HG03354 (cell line): ENCODE measurements at regions not wholly inside any gene's neighbourhood (a gene's known extent, or its start where the extent isn't known, plus 50 kb on each side); places are given as distances from the start of the nearest gene placed in this dataset.

Experiments used
- ATAC-seq: cut with Tn5 transposase; IDR thresholded peaks from one replicate; pipeline ENCODE4 v1.9.1; 2021; ENCODE audit warnings: mild to moderate bottlenecking; ENCODE audit not compliant: unreplicated experiment, poor library complexity, severe bottlenecking

DNA sequence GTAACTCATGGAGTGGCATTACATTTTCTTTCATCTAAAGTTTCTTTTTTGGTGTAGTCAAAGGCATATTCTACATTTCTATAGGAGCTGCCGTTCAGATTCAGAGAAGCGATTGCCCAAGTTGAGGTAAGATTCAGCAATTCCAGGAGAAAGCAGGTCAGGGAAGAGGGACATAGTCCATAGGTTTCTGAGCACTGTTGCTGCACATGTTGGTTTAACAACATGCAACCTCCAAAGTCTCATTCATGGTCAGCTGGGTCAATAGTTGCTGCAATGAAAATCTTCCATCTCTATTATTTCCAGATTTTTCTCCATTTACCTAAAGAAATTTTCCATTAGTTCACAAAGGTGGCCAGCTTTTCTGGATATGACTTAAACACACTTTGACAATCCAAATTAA is 682.3 kb upstream of the MAN1A1 start:
- ATAC-seq, result no peak

DNA sequence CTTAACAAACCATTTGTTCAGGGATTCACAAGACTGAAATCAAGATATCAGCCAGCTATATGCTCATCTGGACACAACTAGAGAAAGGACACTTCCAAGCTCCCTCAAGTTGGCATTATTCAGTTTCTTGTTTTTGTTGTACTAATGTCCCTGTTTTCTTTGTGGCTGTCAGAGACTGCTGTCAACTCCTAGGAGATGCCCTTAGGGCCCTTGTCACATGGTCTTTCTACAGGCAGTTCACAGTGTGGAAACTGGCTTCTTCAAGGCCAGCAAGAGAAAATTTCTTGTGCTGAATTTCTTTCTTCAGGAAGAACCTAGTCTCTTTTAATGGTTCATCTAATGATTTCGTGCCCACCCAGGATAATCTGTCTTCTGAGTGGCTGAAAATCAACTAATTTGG is 677.2 kb upstream of the MAN1A1 start:
- ATAC-seq, result no peak

- ATAC-seq, result no peak
Observed at GRCh38 chr6:120010075-120010474, 660.5 kb upstream of the MAN1A1 start.

- no peak for ATAC-seq
Observed at GRCh38 chr6:120005292-120005976, 655.9 kb upstream of the MAN1A1 start.

DNA sequence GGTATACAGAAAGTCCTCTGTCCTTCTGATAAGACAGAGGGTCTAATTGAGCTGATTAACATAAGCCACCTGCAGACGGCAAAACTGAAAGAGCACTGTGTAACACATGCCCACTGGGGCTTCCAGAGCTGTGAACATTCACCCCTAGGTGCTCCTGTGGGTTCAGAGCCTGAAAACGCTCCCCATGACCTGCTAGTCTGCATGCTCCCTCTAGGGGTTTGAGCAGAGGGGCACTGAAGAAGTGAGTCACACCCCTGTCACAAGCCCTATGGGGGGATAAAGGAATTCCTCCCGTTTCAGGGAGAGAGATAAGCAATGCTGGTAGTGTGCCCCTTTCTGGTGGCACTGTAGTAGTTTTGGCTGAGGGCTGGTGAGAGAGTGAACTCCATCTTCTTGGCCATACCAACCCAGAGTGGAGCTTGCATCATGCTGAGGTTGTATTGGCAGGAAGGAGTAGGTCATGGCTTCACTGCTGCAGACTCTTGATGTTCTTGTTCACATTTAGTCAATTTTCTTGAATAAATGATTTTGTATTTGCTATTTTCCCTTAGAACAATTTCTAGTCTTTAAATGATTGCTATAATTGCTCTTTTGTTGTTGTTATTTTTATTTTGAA is 637.5 kb upstream of the MAN1A1 start:
- no peak for ATAC-seq

DNA sequence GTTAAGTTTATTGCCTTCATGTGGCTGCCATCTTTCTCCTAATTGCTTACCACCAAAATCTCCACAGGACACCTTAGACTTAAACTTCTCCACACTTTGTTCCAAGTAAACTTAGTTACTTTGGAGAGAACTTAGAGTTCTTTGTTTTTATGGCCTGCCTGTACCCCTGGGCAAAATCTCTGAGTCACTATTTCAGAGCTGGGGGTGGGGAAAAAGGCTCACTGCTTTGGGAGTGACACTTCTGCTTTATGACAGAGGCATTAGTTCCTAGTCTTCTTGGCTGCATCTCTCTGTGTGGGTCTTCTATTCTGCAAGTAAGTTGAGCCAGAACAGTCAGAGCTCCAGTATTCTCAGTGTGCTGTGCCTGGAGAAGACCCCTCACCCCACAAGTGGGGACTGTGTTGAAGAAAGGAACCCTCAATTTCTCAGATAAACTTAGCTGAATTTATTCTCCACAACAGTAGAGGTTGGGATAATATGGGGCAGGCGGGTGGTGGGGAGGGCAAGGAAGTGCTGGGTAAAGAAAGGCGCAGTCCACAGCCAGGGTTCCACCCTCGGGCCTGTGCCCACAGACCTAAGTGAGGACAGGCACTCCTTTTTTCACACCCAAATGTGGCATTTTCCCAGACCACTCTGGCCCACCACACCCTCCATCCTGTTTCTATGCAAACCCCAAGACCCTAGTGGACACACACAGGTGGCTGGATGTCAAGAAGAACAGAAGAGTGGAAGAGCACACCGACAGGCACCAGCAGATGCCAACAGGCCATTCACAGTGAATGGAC is 636.6 kb upstream of the MAN1A1 start:
- ATAC-seq, result no peak

- no peak for ATAC-seq
Observed at GRCh38 chr6:119980802-119981201, 631.2 kb upstream of the MAN1A1 start.

DNA sequence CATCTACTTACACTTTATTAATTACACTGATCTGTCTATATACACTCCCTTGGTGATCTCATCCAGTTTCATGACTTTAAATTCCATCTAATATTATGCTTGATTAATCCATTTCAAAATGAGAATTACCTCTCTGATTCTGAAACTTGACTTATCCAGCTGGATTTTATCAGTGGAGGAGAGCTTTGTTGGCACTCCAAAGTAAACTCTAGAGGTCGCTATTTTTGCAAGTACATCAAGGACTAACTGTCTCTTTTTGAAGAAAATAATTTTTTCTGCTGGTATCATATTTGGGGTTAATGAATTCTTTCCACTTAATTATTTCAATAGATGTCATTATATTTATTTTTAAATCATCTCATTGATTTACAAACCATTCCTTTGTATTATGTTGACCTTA is 630.3 kb upstream of the MAN1A1 start:
- no peak for ATAC-seq

GRCh38 chr6:119978274-119978889 is 628.8 kb upstream of the MAN1A1 start:
- ATAC-seq, result peak; percentile 69

DNA sequence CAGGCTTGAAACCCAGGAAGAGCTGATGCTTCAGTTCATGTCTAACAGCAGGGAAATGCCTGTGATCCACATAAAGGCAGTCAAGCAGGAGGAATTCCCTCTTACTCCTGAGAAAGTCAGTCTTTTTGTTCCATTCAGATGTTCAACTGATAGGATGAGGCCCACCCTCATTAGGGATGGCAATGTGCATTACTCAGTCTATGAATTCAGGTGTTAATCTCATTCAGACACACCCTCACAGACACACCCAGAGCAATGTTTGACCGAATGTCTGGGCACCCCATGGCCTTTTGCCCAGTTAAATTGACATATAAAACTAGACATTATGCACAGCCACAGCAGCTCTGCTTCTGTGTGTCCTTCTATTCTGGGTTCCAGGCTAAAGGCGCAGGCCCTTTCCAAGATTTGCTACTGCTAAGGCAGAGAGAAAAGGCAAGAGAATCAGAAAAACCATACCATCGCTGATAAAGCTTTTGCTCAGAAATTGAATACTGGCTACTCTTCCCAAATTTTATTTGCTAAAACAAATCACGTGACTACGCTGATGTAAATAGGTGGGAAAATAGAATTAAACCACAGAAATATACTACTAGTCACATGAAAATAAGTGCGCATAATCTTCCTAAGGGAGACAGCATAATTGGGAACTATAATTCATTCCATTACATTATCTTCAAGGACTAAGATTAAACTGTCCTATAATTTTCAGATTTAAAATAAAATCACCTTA is 625.0 kb upstream of the MAN1A1 start:
- no peak for ATAC-seq

DNA sequence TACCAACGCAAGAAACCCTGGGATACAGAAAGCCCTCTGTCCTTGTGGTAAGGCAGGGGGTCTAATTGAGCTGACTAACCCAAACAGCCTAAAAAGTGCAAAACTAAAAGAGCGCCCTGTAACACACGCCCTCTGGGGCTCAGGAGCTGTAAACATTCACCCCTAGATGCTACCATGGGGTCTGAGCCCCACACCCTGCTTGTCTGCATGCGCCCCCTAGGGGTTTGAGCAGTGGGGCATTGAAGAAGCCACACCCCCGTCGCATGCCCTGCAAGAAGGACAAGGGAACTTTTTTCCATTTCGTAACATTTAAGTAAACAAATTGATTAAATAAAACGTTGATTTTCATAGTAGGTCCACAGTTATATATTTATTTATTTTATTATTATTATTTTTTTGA is 616.9 kb upstream of the MAN1A1 start:
- ATAC-seq, result peak; percentile 81

GRCh38 chr6:119965900-119966299 is 616.3 kb upstream of the MAN1A1 start:
- no peak for ATAC-seq

- ATAC-seq, result no peak
Observed at GRCh38 chr6:119965008-119965407, 615.4 kb upstream of the MAN1A1 start.

DNA sequence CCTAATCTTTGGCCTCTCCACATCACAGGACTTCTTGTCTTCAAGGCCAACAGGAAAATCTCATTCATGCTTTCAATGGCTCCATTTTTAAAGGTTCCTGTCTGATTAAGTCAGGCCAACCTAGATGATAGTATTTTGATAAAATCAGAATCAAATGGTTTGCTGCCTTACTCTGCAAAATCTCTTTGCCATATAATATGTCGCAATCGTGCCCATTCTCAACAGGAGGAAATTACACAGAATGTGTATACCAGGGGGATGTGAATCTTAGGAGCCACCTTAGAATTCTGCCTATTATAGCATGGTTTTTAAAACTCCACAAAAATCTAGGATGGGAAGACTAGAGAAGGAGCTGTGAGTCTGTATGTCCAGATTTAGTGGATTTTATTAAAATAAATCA is 612.9 kb upstream of the MAN1A1 start:
- ATAC-seq, result no peak

- no peak for ATAC-seq
Observed at GRCh38 chr6:119961450-119961849, 611.9 kb upstream of the MAN1A1 start.

GRCh38 chr6:119960456-119960855 is 610.9 kb upstream of the MAN1A1 start:
- no peak for ATAC-seq

- ATAC-seq, result no peak
Observed at GRCh38 chr6:119960036-119960435, 610.5 kb upstream of the MAN1A1 start.

- no peak for ATAC-seq
Observed at GRCh38 chr6:119957195-119957594, 607.6 kb upstream of the MAN1A1 start.

GRCh38 chr6:119952696-119953095 is 603.1 kb upstream of the MAN1A1 start:
- no peak for ATAC-seq

- no peak for ATAC-seq
Observed at GRCh38 chr6:119950681-119951080, 601.1 kb upstream of the MAN1A1 start.
